Fibroblast of villous mesenchyme (primary cell): ENCODE measurements at regions not wholly inside any gene's neighbourhood (a gene's known extent, or its start where the extent isn't known, plus 50 kb on each side); places are given as distances from the start of the nearest gene placed in this dataset.
"Not testable (repeated sequence)": the region's sequence is repeated elsewhere in the genome, so short reads cannot be mapped to it uniquely, and the experiment has no call there.

Source experiments
- DNase-seq: peaks from one replicate; pipeline ENCODE4 v3.0.0-alpha.2; 2010; ENCODE audit warnings: low read depth
- H3K4me3 ChIP-seq: 2 replicates; pipeline ENCODE4 v1.5.1; 2011; ENCODE audit warnings: low read depth, mild to moderate bottlenecking, low read length
- TF ChIP-seq, protein P1 (sequence below): IDR thresholded peaks from 2 replicates; pipeline ENCODE4 v1.5.1; 2012; ENCODE audit warnings: low read depth, mild to moderate bottlenecking, low read length; ENCODE audit not compliant: insufficient read depth

DNA sequence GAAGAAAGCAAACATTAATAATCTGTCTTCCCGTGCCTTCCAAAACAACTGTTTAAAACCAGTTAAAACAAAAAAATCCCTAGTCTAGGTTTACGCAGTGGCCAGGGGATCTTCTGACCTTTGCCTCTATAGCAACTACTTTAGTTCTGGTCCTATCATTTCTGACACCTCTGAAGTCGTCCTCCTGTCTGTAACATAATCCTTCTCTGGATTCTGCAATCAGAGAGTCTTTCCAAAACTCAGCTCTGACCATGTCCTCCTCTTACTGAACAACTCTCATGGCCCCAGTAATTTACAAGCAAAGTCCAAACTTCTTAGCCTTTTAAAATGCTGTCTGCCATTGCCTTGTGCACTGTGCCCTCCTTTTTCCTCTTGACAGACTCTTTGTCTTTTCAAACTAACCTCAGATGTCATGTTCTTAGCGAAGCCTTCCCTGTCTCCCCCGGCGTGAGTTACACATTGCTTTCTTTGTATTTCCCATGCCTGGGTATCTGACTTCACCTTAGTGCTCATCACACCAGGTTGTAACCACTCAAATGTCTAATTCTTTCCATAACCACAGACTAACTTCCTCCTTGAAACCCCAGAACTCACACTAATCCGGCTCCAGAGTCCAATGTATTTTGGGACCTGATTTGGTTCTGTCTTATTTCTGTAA, 105.2 kb upstream of the BNIP2 start:
- H3K4me3 ChIP-seq, result no peak overlapping the region
- DNase-seq, result no peak
- TF ChIP-seq, protein P1, sequence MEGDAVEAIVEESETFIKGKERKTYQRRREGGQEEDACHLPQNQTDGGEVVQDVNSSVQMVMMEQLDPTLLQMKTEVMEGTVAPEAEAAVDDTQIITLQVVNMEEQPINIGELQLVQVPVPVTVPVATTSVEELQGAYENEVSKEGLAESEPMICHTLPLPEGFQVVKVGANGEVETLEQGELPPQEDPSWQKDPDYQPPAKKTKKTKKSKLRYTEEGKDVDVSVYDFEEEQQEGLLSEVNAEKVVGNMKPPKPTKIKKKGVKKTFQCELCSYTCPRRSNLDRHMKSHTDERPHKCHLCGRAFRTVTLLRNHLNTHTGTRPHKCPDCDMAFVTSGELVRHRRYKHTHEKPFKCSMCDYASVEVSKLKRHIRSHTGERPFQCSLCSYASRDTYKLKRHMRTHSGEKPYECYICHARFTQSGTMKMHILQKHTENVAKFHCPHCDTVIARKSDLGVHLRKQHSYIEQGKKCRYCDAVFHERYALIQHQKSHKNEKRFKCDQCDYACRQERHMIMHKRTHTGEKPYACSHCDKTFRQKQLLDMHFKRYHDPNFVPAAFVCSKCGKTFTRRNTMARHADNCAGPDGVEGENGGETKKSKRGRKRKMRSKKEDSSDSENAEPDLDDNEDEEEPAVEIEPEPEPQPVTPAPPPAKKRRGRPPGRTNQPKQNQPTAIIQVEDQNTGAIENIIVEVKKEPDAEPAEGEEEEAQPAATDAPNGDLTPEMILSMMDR, result no peak

GRCh38 chr15:59792359-59792758, 103.2 kb upstream of the BNIP2 start:
- DNase-seq, result no peak
- TF ChIP-seq, protein P1, result no peak
- no peak overlapping the region for H3K4me3 ChIP-seq

GRCh38 chr15:59791755-59792154, 102.6 kb upstream of the BNIP2 start:
- TF ChIP-seq, protein P1, result no peak
- no peak for DNase-seq
- no peak overlapping the region for H3K4me3 ChIP-seq

- TF ChIP-seq, protein P1, result no peak
- no peak for DNase-seq
- H3K4me3 ChIP-seq, result no peak overlapping the region
These were observed 102.0 kb upstream of the BNIP2 start for GRCh38 chr15:59791079-59791478.

GRCh38 chr15:59786466-59786865, 97.3 kb upstream of the BNIP2 start:
- H3K4me3 ChIP-seq, result not testable (repeated sequence)

GRCh38 chr15:59785981-59786380, 96.9 kb upstream of the BNIP2 start:
- H3K4me3 ChIP-seq, DNase-seq: not testable (repeated sequence)

More at GRCh38 chr15:59786466-59786865, 97.3 kb upstream of the BNIP2 start:
- not testable (repeated sequence) for DNase-seq

GRCh38 chr15:59783774-59784520, 94.8 kb upstream of the BNIP2 start:
- H3K4me3 ChIP-seq, DNase-seq: not testable (repeated sequence)

GRCh38 chr15:59779110-59779509, 90.0 kb upstream of the BNIP2 start:
- TF ChIP-seq, protein P1, result no peak
- DNase-seq, result no peak
- no peak overlapping the region for H3K4me3 ChIP-seq
